HepG2 (cell line): ENCODE measurements at regions not wholly inside any gene's neighbourhood (a gene's known extent, or its start where the extent isn't known, plus 50 kb on each side); places are given as distances from the start of the nearest gene placed in this dataset.

Source experiments
- ATAC-seq: fragments of 200-7000 bp; cut with Tn5 transposase; 3 replicates; pipeline ENCODE4 v1.9.1; 2020; ENCODE audit warnings: mild to moderate bottlenecking, moderate library complexity
- BruUV-seq: library from RNA; stranded (reverse); fragments of 400-500 nt; replicated peaks from 2 replicates; lab custom pipeline; 2021; lab: Mats Ljungman, UMichigan
- CTCF ChIA-PET: fragments of 300-600 bp; formaldehyde crosslinking; extraction: SDS; loops from one replicate; lab custom pipeline; 2021; ENCODE audit warnings: low total read pairs, inconsistent platforms, low intra/inter-chr PET ratio; lab: Yijun Ruan, JAX
- POLR2A ChIA-PET: fragments of 350-600 bp; sonication (Branson Sonifier 250); formaldehyde crosslinking; loops from one replicate; lab custom pipeline; 2020; ENCODE audit warnings: antibody characterized with exemption, inconsistent platforms; lab: Yijun Ruan, JAX
- DNase-seq: peaks from one replicate; pipeline ENCODE4 v3.0.0-alpha.2; 2015; ENCODE audit warnings: low spot score
- FAIRE-seq: peaks from 3 replicates; lab custom pipeline; 2011; peaks lifted over from hg19 to GRCh38; lab: Jason Lieb, UNC
- H2AFZ ChIP-seq: one replicate; pipeline ENCODE4 v1.6.1; 2011; ENCODE audit warnings: low read length, inconsistent platforms
- H3K27ac ChIP-seq: fragments of 300-600 bp; 3 replicates; pipeline ENCODE4 v1.8.0; 2011; ENCODE audit warnings: mixed run types, mild to moderate bottlenecking, mixed read lengths, low read length, inconsistent platforms; ENCODE audit not compliant: insufficient read depth; ENCODE audit errors: extremely low read length
- H3K27me3 ChIP-seq, 2 experiments: fragments of 200-600 bp in 1 of 2; 2 replicates in 1 of 2; 3 replicates in 1 of 2; pipeline versions ENCODE4 v1.6.0 to v1.8.0; 2011; ENCODE audit warnings: low read length in 2 of 2, mild to moderate bottlenecking in 2 of 2, moderate library complexity in 2 of 2, inconsistent platforms in 1 of 2; ENCODE audit not compliant: insufficient read depth in 2 of 2, control insufficient read depth in 1 of 2
- H3K36me3 ChIP-seq, 2 experiments: fragments of 200-600 bp in 1 of 2; replicated peaks in 1 of 2; 2 replicates in 1 of 2; 3 replicates in 1 of 2; pipeline versions ENCODE4 v1.5.1 to v1.8.0; 2011; ENCODE audit warnings: low read length in 2 of 2, inconsistent platforms in 1 of 2; ENCODE audit not compliant: insufficient read depth in 2 of 2, control insufficient read depth in 1 of 2
- H3K4me1 ChIP-seq: 2 replicates; pipeline ENCODE4 v1.5.1; 2012; ENCODE audit warnings: low read length, inconsistent platforms; ENCODE audit not compliant: insufficient read depth
- H3K4me2 ChIP-seq: 2 replicates; pipeline ENCODE4 v1.6.0; 2011; ENCODE audit warnings: low read depth, low read length, inconsistent platforms
- H3K4me3 ChIP-seq, 3 experiments: fragments of 200-600 bp in 1 of 3; sonication (generic), shearing (Covaris generic) in 1 of 3; replicated peaks in 1 of 3; 2 replicates each; pipeline ENCODE4 v1.5.1; 2011 to 2016; ENCODE audit warnings: low read length in 3 of 3, inconsistent platforms in 2 of 3, low read depth in 2 of 3, mild to moderate bottlenecking in 2 of 3, control low read depth in 1 of 3, mixed read lengths in 1 of 3; ENCODE audit not compliant: insufficient read depth in 1 of 3
- H3K79me2 ChIP-seq: one replicate; pipeline ENCODE4 v1.6.1; 2011; ENCODE audit warnings: low read length, inconsistent platforms; ENCODE audit not compliant: insufficient read depth
- H3K9ac ChIP-seq: 2 replicates; pipeline ENCODE4 v1.6.0; 2011; ENCODE audit warnings: mild to moderate bottlenecking, low read depth, low read length, inconsistent platforms; ENCODE audit not compliant: insufficient read depth
- H3K9me3 ChIP-seq: 2 replicates; pipeline ENCODE4 v1.5.1; 2012; ENCODE audit warnings: mild to moderate bottlenecking, low read length
- H4K20me1 ChIP-seq: 2 replicates; pipeline ENCODE4 v1.6.0; 2011; ENCODE audit warnings: inconsistent platforms, mild to moderate bottlenecking, low read length, moderate library complexity; ENCODE audit not compliant: insufficient read depth
- CCAR2 ChIP-seq: fragments of 200-400 bp; formaldehyde crosslinking; optimal IDR thresholded peaks from 2 replicates; pipeline ENCODE3; 2018; ENCODE audit warnings: low read depth, mild to moderate bottlenecking, low read length, moderate library complexity
- HIC2 ChIP-seq: sonication (generic); formaldehyde crosslinking; IDR thresholded peaks from 2 replicates; pipeline ENCODE4 v1.9.0; 2022; ENCODE audit warnings: low read depth, missing genetic modification reagents
- MYNN ChIP-seq: sonication (generic); formaldehyde crosslinking; IDR thresholded peaks from 2 replicates; pipeline ENCODE4 v1.4.0; 2020; ENCODE audit warnings: mild to moderate bottlenecking, low read depth, missing genetic modification reagents
- RBFOX2 ChIP-seq: fragments of 200-400 bp; formaldehyde crosslinking; IDR thresholded peaks from 2 replicates; pipeline ENCODE4 v1.6.1; 2017; ENCODE audit warnings: low read depth, mild to moderate bottlenecking, low read length
- ZMYM3 ChIP-seq: sonication (generic); formaldehyde crosslinking; IDR thresholded peaks from 2 replicates; pipeline ENCODE4 v1.5.1; 2020; ENCODE audit warnings: mild to moderate bottlenecking, missing genetic modification reagents
- ZNF343 ChIP-seq: sonication (generic); formaldehyde crosslinking; IDR thresholded peaks from 2 replicates; pipeline ENCODE4 v1.4.0; 2020; ENCODE audit warnings: mild to moderate bottlenecking, missing genetic modification reagents
- ZNF720 ChIP-seq: sonication (generic); formaldehyde crosslinking; IDR thresholded peaks from 2 replicates; pipeline ENCODE4 v1.4.0; 2020; ENCODE audit warnings: missing genetic modification reagents
- WGBS: methylation state at CpG from one replicate; pipeline ENCODE4 v1.1.6; 2017; ENCODE audit warnings: low lambda C conversion rate; 5-methylcytosine and 5-hydroxymethylcytosine counted together
- in situ Hi-C: cut with HindIII; loops from 2 replicates; pipeline ENCODE4 v1.10.0; 2017; ENCODE audit warnings: low pct_unique_long_range_greater_than_20kb; ENCODE audit not compliant: extremely low pct_ligation_motif_present
- intact Hi-C: fragments of 100-400 bp; cut with micrococcal nuclease; formaldehyde crosslinking; loops from one replicate; pipeline ENCODE4 v1.10.0; 2022; ENCODE audit not compliant: unreplicated experiment

GRCh38 chrX:40863671-40864070 is 128.3 kb upstream of the MED14 start:
- Histone ChIP-seq H4K20me1 (no peaks in the 10 kb centered on the region), H3K4me2 (no peak overlapping the region), H3K4me1 (peaks cover 25% of the 10 kb centered on the region), H3K27ac (no peak overlapping the region), H3K27me3 (no peaks in the 10 kb centered on the region), H3K36me3 (no peaks in the 10 kb centered on the region), H3K9ac (no peak overlapping the region), H3K4me3 (no peak overlapping the region), H2AFZ (no peak overlapping the region), H3K9me3 (no peaks in the 10 kb centered on the region), H3K79me2 (no peaks in the 10 kb centered on the region)
- in situ Hi-C loops = no loop called here
- 86% methylated on average over 1 of the region's 1 CpG for WGBS
- TF ChIP-seq MYNN (no peak), RBFOX2 (no peak), ZNF343 (CRISPR knock-in tag) (no peak), ZNF720 (CRISPR knock-in tag) (no peak), CCAR2 (no peak), HIC2 (CRISPR knock-in tag) (no peak)
- intact Hi-C loops = no loop called here
- DNase-seq (no peak), ATAC-seq (no peak), FAIRE-seq (no peak)
- BruUV-seq = no TSS peak
- POLR2A ChIA-PET = no interaction called here
- CTCF ChIA-PET = no interaction called here

GRCh38 chrX:40864972-40865371 is 129.6 kb upstream of the MED14 start:
- ATAC-seq = no peak
- H3K9ac ChIP-seq = no peak overlapping the region
- H3K27me3 ChIP-seq = no peaks in the 10 kb centered on the region
- no peak overlapping the region for H3K4me3 ChIP-seq
- no peak for TF ChIP-seq ZMYM3 (CRISPR knock-in tag)
- TF ChIP-seq, all 625 proteins: peak for 0
- in situ Hi-C loops = no loop called here
- Histone ChIP-seq H2AFZ (no peak overlapping the region), H3K27ac (no peak overlapping the region), H3K79me2 (no peaks in the 10 kb centered on the region), H3K4me2 (no peak overlapping the region), H3K4me1 (peaks cover 25% of the 10 kb centered on the region), H3K36me3 (no peaks in the 10 kb centered on the region), H4K20me1 (no peaks in the 10 kb centered on the region), H3K9me3 (no peaks in the 10 kb centered on the region)
- ChIA-PET POLR2A (no interaction called here), CTCF (no interaction called here)
- no peak for DNase-seq
- intact Hi-C loops = no loop called here
- WGBS = 0% methylated on average over 1 of the region's 1 CpG
- no peak for FAIRE-seq
- no TSS peak for BruUV-seq
